Esophagus squamous epithelium (tissue), 4 donors: ENCODE measurements at regions not wholly inside any gene's neighbourhood (a gene's known extent, or its start where the extent isn't known, plus 50 kb on each side); places are given as distances from the start of the nearest gene placed in this dataset.

Source experiments
- CTCF ChIP-seq, 6 experiments: fragments of 450-650 bp in 4 of 6; fragments of 200-600 bp in 2 of 6; sonication (generic) in 2 of 6; IDR thresholded peaks; one replicate each; pipeline ENCODE4 v1.5.1; 2016 to 2019; ENCODE audit warnings: antibody characterized with exemption in 6 of 6, mild to moderate bottlenecking in 4 of 6, moderate library complexity in 4 of 6
- POLR2A ChIP-seq, 4 donors: fragments of 450-650 bp; IDR thresholded peaks; one replicate each; pipeline ENCODE4 v1.6.1; 2017; ENCODE audit warnings: antibody characterized with exemption in 4 of 4, mild to moderate bottlenecking in 4 of 4, moderate library complexity in 3 of 4

GRCh38 chr9:119453980-119454379 is 84.7 kb upstream of the BRINP1 start:
- no peak for TF ChIP-seq CTCF (IDR thresholded peaks at IDR 0.05)
- TF ChIP-seq POLR2A (IDR thresholded peaks at IDR 0.05) = no peak
